ENCODE measurements at regions not wholly inside any gene's neighbourhood (a gene's known extent, or its start where the extent isn't known, plus 50 kb on each side); places are given as distances from the start of the nearest gene placed in this dataset.

GRCh38 chr12:46884362-46884761 lies 58.6 kb upstream of the SLC38A4 start:
- Mint-ChIP-seq H3K27ac (no peak overlapping the region), H3K4me1 (no peaks in the 10 kb centered on the region), H3K36me3 (no peaks in the 10 kb centered on the region), H3K9me3 (peaks cover 0 to 9% (median 2%) of the 10 kb centered on the region in 7 donors), H3K27me3 (ENCODE audit: low read depth in 3 of 3) (peaks cover 0 to 3% (median 0%) of the 10 kb centered on the region in 3 donors), H3K4me3 (no peak overlapping the region)
- no peak overlapping the region for H2AFZ ChIP-seq (ENCODE audit: insufficient read depth, low read depth, low read length, poor library complexity, severe bottlenecking)
- H3K4me3 ChIP-seq (replicated peaks in 1 of 3; ENCODE audit: low read depth in 2 of 3, low read length in 3 of 3): no peak overlapping the region
- no peak overlapping the region for H3K27ac ChIP-seq (ENCODE audit: low read depth in 1 of 2, low read length in 2 of 2)
- H3K27me3 ChIP-seq (ENCODE audit: control insufficient read depth in 2 of 2, insufficient read depth in 2 of 2, low read length in 2 of 2): no peaks in the 10 kb centered on the region
- no peak for TF ChIP-seq CTCF (IDR thresholded peaks at IDR 0.05)
- H3K4me1 ChIP-seq (ENCODE audit: control insufficient read depth in 1 of 2, insufficient read depth in 2 of 2, low read length in 2 of 2): no peaks in the 10 kb centered on the region
- H3K4me2 ChIP-seq (replicated peaks; ENCODE audit: extremely low read depth, low read length, poor library complexity, severe bottlenecking): no peak overlapping the region
- intact Hi-C loops (cut with micrococcal nuclease): no loop called here
- no peaks in the 10 kb centered on the region for H4K20me1 ChIP-seq (ENCODE audit: insufficient read depth, low read length)
- H3K79me2 ChIP-seq (ENCODE audit: insufficient read depth, low read length): no peaks in the 10 kb centered on the region
- no peak for DNase-seq
- H3K36me3 ChIP-seq (replicated peaks in 1 of 2; ENCODE audit: control insufficient read depth in 1 of 2, insufficient read depth in 2 of 2, low read length in 2 of 2): no peaks in the 10 kb centered on the region
- H3K9ac ChIP-seq (ENCODE audit: insufficient read depth, low read length, poor library complexity, severe bottlenecking): no peak overlapping the region
- no peaks in the 10 kb centered on the region for H3K9me3 ChIP-seq (replicated peaks in 1 of 2; ENCODE audit: control insufficient read depth in 1 of 2, insufficient read depth in 1 of 2, low read length in 2 of 2)

DNA sequence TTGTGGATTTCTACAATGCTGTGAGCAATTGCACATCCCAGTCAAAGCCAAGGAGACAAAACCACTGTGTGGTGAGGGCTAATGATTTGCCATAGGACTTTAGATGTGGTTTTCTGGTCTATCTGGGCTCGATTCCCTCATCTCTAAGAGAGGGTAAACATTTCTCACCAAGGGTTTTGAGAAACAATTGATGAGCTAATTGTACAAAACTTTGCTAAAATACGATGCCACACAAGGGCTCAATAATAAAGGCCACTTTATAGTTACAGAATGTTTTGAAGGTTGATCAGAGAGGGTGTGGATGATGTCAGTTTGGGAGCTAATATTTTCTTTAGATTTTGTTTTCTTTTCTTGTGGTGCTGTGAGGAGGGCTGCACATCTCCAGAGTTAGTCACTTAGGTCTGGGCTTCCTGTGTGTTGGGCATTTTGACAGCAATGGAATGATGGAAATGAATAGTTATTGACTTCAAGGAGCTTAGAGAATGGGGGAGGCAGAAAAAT lies 60.8 kb upstream of the SLC38A4 start:
- H3K79me2 ChIP-seq (ENCODE audit: insufficient read depth, low read length): no peaks in the 10 kb centered on the region

More for the DNA sequence above, 60.8 kb upstream of the SLC38A4 start:
- H3K27me3 Mint-ChIP-seq (ENCODE audit: low read depth in 3 of 3): peaks cover 0 to under 1% (median 0%) of the 10 kb centered on the region in 3 donors
- Histone ChIP-seq H3K9me3 (replicated peaks in 1 of 2; ENCODE audit: control insufficient read depth in 1 of 2, insufficient read depth in 1 of 2, low read length in 2 of 2) (no peaks in the 10 kb centered on the region), H3K4me1 (ENCODE audit: control insufficient read depth in 1 of 2, insufficient read depth in 2 of 2, low read length in 2 of 2) (no peaks in the 10 kb centered on the region), H2AFZ (ENCODE audit: insufficient read depth, low read depth, low read length, poor library complexity, severe bottlenecking) (no peak overlapping the region), H3K4me2 (replicated peaks; ENCODE audit: extremely low read depth, low read length, poor library complexity, severe bottlenecking) (no peak overlapping the region), H3K27me3 (ENCODE audit: control insufficient read depth in 2 of 2, insufficient read depth in 2 of 2, low read length in 2 of 2) (no peaks in the 10 kb centered on the region), H3K27ac (ENCODE audit: low read depth in 1 of 2, low read length in 2 of 2) (no peak overlapping the region), H3K36me3 (replicated peaks in 1 of 2; ENCODE audit: control insufficient read depth in 1 of 2, insufficient read depth in 2 of 2, low read length in 2 of 2) (no peaks in the 10 kb centered on the region), H3K9ac (ENCODE audit: insufficient read depth, low read length, poor library complexity, severe bottlenecking) (no peak overlapping the region), H4K20me1 (ENCODE audit: insufficient read depth, low read length) (no peaks in the 10 kb centered on the region), H3K4me3 (replicated peaks in 1 of 3; ENCODE audit: low read depth in 2 of 3, low read length in 3 of 3) (no peak overlapping the region)
- no peak for DNase-seq
- H3K36me3 Mint-ChIP-seq: no peaks in the 10 kb centered on the region
- no peak for TF ChIP-seq CTCF (IDR thresholded peaks at IDR 0.05)
- no peaks in the 10 kb centered on the region for H3K4me1 Mint-ChIP-seq
- no peak overlapping the region for H3K4me3 Mint-ChIP-seq
- no CpG with 5 or more reads among the region's 2 CpGs for WGBS (ENCODE audit: insufficient coverage)
- peaks cover 0 to 6% (median 0%) of the 10 kb centered on the region in 7 donors for H3K9me3 Mint-ChIP-seq
- intact Hi-C loops (cut with micrococcal nuclease): no loop called here
- H3K27ac Mint-ChIP-seq: no peak overlapping the region

All from CD14-positive monocyte (primary cell).